ENCODE measurements at regions not wholly inside any gene's neighbourhood (a gene's known extent, or its start where the extent isn't known, plus 50 kb on each side); places are given as distances from the start of the nearest gene placed in this dataset.

DNA sequence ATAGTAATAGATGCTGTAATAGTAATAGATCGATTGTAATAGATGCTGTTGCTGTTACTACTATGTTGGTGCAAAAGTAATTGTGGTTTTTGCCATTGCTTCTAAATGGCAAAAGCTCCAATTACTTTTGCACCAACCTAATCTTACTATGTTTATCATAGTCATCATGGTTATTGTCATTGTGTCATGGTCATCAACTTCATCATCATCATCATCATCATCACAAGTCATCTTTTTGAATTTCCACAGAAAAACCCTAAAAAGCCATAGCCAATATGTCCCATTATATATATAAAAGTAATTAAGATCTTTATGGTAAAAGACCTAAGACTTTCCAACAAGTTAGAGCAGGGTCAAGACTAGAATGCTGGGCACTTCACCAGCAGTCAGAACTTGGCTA is 435.1 kb upstream of the MARCKS start:
- no peak for TF ChIP-seq POLR2A (IDR thresholded peaks at IDR 0.05; ENCODE audit: low read length)
- no peak for TF ChIP-seq GATA1 (IDR thresholded peaks at IDR 0.05; ENCODE audit: low read depth, low read length)
